HG03565 (cell line): ENCODE measurements at regions not wholly inside any gene's neighbourhood (a gene's known extent, or its start where the extent isn't known, plus 50 kb on each side); places are given as distances from the start of the nearest gene placed in this dataset.

Source experiments
- ATAC-seq: cut with Tn5 transposase; IDR thresholded peaks from one replicate; pipeline ENCODE4 v1.9.1; 2021; ENCODE audit warnings: mild to moderate bottlenecking, moderate library complexity; ENCODE audit not compliant: unreplicated experiment

DNA sequence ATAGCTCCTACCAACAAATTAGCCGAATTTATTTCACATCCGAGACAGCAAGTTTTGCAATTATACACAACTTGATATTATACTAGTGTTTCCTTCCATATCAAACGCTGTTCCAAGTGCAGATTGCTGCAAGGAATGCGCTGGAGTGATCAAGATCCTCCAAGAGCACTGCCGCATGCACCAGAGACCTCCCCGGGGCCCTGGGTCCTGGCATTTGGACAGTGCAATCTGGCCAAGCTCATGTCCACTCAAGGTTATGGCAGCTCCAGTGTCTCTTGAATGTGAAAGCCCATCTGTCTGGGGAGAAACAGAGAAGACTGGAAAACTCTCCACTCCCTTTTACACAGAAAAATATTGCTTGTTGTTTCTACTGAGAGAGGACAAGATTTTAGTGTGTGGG lies 111.9 kb downstream of the HSPH1 start:
- no peak for ATAC-seq

DNA sequence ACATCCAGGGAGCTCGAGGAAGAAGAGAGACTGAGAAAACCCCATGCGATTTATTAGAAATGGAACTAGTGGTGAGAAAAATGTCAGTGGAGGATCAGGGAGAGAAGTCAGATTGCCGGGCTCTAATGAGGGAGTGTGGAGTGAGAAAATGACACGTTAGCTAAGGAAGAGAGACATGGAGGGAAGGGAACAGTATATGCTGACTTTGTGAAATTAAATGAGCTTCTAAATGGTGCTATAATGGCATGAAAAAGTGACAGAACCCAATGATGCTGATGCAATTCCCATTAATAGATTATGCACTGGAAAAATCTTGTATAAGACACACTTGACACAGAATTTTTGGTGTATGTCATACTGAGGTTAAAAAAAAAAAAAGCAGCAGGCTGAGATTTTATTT lies 112.6 kb downstream of the HSPH1 start:
- ATAC-seq = no peak

DNA sequence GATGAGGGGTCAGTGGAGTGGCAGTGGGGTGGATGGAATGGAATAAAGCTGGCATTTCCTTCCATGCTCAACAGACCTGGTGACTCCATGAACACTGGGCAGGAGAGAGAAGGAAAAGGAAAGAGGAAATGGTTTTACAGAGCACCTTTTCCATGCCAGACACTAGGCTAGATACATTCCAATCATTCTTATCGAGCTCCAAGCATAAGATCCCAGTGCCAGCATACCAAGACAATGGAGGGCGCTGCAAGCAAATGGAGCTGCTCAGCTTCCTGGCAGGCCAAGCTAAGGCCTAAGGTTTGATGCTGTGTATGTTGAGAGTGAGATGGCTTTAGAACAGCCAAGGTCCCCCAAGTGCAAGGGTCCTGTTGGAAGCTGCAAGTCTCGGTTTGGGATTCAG lies 113.2 kb downstream of the HSPH1 start:
- no peak for ATAC-seq

DNA sequence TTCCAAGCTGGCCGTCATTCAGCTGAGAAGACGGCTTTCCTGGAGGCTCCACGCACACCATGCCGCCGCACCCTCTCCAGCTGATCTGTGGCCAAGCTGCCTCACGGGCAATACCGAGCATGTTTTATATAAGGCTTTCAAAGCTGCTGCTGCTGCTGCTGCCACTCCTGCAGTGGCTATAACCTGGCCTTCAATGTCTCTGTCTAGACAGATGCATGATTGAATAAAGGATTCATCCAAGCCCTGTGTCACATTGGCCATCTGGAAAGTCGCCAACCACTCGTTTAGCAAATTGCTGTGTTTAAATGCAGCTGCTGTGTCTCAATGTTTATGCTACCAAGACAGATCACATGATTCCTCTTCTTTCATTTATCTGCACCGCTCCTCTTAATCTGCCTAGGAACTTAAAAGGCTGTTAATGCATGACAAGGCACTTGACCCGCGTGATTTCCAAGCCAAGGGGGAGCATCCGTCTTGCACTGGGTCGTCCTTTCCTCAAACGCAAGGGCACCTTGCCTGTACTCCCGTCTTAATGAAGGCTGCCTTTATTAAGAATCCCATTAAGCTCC lies 114.3 kb downstream of the TEX26 start:
- no peak for ATAC-seq

DNA sequence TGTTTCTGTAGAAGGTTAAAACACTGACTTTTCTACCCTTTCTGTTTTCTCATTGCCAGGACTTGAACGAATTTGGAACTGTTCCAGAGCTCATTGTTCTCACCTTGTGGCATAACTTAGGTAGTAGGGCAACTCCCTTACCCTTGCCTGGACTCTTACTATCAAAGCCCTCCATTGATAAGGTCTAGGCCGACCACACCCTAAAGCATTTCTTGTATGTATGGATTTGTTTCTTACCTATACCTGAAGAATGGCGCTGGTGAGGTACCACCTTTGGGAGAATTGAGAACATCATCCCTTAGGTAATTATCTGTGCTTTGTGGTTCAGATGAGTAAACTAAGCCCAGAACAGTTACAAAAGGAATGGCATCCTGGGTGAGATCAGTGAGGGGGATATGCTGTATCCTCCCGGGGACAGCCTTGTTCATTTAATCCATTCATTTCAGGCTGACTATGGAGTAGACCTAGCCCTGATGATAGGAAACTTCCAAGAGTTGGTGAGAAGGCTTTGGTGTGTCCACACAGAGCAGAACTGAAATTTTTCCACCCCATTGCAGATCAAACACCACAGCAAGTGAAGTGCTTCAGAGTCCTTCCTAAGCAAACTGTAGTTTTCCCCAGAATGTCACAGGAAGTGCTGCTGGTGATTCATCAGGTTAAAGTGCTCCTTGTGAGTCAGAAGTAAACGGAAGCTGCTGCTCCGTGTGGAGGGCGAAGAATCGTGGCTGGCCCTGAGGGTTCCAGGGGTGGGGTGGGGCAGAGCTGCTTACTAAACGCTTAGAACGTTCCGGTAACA lies 113.0 kb downstream of the TEX26 start:
- no peak for ATAC-seq

DNA sequence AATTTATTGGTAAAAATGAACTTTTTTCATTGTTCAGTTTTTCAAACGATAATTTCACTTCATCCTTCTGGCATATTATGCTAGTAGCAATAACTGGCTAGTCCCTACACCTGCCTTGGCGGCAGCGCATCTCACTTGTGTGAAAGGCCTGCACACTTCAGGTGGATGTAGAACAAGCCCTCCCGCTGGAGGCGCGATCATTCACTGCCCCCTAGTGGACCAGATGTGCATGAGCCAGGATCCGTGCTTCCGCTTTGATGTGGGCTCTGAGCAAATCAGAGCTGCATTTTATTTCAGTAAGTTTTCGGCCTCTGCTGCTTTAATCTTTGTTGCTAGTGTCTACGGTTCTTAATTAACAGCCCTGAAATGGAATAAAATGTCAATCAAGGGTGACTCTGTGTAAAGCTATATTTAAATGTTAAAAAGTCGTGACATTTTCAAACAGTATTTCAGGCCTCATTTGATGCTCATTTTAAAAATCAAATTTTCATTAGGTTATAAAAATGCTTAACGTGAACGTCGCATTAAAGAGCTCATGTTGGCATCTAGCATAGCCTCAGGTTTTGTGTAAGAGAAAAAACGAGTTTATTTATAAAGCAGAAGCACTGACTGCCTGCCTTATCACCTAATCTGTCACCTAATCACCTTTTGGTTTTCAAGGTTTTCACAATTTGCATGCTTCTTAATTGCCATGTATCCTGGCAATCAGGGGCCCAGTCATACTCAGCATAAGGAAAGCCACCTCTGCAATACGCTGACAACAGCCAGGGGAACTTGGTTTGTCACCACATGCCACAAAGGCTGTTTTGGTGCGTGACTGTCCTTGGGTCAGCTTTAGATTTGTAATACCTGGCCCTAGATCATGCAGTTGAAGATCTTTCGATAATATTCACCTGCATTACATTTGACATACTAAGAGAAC lies 112.2 kb downstream of the TEX26 start:
- peak; percentile 84 for ATAC-seq

DNA sequence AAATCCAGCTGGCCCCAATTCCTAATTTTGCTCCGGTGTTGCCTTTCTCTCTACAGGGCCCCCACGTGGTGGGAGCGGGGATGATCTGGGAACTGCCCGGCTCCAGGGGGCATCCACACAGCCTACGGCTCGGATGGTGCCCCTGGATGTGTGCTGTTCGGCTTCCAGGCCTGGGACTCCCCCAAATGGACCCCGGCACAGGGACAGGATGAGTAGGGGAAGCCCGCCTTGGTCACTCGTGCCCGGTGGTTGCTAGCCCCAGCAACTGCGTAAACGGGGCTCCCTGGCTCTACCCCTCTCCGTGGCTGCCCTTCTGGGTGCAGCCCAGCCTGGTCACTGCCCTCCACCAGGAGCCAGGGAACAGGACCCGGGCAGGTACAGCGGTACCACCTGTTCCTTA lies 111.5 kb downstream of the TEX26 start:
- peak; percentile 4 for ATAC-seq

DNA sequence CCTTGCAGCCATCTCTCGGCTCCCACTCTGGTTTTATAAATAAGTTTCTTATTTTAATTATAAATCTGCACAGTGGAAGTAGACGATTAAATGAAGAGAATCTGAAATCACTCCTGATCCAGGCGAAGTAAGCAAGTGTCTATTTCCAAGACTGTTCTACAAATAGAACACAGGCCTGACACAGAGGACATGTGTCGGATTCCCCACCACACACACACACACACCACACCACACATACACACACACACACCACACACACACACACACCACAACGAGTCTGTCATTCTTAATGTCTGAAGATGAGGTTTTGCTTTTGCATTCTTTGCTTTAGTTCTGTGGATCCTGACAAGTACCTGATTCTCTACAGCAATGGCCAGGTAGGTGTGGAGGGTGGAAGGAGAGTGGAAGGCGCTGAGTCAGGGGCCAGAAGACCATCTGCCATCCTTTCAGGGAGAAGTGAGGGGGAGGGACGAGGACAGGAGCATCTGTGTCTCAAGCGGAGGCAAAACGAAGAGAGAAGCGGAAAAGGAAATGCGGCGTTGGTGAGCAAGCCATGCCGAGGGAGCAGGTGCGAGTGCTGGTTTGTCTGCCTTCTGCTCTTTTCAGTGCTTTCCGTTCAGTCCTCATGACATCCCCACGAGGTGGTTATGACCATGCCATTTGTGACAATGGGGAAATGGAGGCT lies 110.2 kb downstream of the TEX26 start:
- ATAC-seq = no peak

DNA sequence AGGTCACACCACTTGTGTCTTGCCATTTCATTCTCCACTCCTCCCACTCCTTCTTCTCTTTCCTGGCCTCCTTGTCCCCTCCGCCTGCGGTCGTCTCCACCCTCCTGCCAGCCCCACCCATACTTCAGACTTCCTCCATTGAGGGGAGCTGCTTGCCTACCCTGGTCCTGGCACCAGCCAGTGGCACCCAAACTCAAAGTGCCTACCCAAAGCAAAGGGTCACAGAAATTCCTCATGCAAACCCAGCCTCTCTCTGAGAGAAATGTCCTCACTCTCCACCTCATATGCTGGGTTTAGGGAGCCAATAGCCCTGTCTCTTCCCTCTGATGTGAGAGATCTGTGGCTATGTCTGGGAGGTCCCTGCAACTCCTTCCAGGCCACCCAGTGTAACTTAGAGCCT lies 109.6 kb downstream of the TEX26 start:
- no peak for ATAC-seq

DNA sequence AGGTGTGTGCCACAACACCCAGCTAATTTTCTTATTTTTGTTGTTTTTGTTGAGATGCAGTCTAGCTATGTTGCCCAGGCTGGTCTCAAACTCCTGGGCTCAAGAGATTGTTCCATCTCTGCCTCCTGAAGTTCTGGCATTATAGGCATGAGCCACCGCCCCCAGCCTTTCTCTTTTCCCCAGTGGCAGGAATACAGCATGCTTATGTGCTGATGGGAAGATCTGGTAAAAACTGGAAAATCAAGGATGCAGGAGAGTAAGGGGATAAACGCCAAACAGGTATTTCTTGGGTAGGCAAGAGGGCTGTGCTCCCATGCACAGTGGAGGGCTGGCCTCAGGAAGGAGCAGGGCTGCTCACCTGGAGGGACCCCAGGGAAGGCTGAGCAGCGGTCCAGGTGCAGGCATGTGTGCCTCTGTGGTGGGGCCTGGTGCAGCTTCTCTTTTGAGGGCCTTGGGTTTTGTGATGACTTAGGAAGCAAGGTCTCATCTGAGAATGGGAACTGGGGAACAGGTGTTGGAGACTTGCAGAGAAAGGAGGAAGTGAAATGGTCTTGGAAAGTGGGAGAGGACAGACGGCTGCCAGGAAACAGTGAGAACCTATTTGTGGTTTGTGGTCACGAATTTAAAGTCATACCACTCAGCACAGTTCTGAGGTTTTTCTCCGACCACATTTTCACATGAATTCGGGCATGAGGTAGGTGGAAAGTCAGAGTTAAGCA lies 106.5 kb downstream of the TEX26 start:
- peak; percentile 75 for ATAC-seq

DNA sequence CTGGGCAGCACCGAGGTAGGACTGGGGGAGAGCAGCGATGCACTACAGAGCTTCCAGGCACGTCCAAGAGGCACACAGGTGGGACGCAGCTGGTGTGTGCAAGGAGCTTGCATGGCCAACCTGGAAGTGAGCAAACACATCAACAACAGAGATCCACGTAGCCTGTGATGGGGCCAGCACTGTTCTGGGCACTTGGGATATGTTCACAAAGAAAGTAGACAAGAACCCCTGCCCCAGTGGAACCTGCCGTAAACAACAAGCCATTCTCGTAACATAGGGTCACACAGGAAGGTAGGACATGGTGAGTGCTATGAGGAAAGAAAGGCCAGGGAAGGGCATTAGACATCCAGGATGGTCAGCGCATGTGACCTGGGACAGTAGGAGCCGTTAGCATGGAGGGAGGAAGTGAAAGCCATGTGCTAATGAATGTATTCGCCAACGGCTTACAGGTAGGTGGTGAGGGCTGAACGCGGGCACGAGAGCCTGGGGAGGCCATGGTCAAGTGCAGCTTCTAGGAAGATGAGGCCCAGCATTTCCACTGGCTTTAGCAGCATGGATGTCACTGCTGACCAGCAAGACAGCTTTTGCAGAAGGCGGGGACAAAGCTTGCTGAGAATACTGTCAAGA lies 105.5 kb downstream of the TEX26 start:
- no peak for ATAC-seq

DNA sequence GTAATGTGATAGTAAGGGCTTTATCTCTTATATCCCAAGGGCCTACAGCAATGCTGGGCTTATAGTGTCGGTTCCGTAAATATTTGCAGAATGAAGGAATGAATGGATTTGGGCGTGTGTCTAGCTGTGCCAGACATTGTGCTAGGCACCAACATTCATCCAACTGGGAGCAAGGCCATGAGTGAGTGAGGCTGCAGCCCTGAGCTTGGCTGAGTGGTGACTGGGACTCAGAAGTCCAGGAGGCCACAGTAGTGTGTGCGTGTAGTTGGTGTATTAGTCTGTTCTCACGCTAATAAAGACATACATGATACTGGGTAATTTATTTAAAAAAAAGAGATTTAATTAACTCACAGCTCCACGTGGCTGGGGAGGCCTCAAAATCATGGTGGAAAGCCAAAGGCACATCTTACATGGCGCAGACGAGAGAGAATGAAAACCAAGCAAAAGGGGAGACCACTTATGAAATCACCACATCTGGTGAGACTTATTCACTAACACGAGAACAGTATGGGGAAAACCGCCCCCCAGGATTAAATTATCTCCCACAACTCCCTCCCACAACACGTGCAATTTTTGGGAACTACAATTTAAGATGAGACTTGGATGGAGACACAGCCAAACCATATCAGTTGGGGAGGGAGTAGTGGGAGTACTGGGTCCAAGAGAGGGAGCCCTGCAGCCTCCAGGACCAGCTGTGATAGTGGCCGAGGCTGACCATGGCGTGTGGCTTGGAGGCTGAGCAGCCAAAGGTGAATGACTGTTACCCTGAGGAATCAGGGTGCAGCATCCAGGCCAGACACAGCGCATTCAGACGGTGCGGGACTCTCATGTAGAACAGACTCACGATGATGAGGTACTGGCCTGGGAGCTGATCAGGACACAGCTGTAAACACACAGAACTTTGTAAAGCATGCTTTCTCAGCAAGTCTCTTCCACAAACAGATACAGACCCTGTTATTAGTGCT lies 104.6 kb downstream of the TEX26 start:
- ATAC-seq = no peak

DNA sequence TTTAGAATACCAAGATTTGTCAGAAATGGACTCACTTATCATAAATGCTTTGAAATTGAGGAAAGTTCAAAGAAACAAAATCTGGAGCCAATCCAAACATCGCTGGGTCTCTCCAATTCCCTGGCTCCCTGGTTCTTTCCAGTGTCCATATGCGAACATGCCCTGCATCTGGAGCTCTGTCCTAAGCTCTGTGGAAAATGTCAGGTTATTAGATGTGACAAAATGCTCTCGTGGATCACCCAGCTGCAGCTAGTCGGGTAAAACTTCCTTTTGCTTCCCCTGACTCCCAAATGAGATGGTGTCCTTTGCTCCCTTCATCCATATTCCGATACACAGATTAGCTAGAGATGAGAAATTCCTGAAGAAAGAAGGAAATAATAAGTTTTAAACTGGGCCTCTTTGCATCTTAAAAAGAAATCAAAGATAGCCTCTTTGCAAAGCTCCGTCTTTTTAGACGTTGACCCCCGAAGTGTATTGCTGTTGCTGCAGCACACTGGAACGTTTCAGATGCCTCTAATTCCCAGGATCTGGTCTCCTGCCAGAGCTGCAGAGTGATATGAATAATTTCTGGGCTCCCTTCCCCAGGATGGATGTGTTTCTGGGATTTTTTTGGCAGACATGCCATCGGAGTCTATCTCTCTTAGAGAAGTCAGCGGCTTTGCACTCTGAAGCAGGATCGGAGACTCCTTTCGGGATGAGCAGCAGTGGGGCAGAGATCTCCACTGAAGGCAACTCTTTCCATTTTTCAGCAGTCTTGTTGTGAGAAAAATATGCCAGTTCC lies 102.9 kb downstream of the TEX26 start:
- ATAC-seq = no peak

DNA sequence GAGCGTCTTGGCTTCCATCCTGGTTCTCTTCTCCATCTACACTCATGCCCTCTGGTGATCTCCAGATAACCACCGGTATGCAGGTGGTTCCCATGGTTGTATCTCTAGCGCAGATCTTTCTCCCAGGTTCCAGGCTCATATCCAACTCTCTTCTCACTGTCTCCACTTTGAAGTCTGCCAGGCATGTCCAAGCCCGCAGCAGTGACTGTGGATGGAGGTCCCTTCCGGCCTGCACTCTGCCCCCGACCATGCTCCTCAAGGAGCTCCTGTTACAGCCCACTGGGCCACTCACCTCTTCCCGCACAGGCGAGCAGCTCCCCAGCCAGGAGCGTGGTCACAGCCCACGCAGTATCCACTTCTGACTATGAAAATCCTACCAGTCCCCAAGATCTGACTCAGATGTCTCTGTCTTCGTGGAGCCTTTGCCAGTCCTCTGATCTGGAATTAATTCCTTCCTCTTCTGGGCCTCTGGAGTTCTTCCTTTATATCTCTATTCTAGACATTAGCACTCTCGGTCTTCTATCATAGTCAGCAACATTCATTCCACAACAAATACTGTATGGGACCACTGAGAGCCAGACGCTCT lies 100.2 kb downstream of the TEX26 start:
- ATAC-seq = no peak

DNA sequence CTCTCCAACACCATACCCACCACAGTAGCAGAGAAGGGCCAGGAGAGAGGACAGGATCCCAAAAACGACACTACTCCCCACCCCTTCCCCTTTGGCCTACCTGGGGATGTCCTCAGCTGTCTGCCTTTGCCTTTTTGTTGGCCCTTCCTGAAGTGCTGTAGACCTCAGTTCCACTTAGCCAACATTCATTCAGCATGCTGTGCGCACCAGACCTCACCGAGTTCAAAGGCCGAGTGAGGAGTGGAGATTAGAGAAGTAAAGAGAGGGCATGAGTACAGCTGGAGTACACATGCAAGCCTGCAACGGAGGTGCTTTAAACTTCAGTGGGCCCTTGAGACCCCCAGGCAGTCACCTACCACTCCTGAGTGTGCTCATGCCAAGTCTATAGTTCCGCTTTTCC lies 99.0 kb downstream of the TEX26 start:
- no peak for ATAC-seq

DNA sequence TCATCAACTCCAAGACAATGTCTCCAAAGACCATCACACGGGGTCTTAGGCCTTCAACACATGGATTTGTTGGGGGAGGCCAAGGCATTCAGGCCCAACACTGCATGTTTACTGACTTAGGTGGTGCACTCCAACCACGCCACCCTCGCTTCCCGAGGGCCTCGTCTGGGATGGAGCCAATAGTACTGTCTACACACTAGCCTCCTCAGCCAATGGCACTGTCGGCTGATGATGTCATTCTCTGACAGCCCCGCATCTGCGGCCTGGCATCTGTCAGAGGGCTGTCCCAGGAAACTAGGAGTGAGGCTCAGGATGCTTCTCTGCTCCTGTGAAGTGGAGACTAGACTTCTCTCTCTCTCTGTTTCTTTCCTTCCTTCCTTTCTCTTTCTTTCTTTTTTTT lies 96.6 kb downstream of the TEX26 start:
- no peak for ATAC-seq

DNA sequence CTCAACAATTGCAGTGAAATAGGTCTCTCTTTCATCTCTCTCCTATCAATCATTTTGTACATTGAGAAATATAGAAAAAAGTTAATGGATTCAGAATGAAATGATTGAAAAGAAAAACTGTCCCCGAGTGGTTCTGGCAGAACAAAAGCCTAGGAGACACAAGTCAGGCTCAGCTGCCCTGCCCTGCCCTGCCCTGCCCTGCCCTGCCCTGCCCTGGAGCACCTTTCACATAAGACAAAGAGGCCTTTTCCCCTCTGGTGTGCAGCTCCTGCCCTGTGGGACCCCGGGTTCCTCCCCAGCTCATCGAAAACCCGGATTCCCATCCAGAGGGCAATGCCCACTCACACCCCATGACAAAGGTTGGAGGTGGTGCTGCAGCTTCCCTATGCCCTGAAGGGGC lies 94.7 kb downstream of the TEX26 start:
- ATAC-seq = no peak
